ENCODE measurements at regions not wholly inside any gene's neighbourhood (a gene's known extent, or its start where the extent isn't known, plus 50 kb on each side); places are given as distances from the start of the nearest gene placed in this dataset.
"Not testable (repeated sequence)": the region's sequence is repeated elsewhere in the genome, so short reads cannot be mapped to it uniquely, and the experiment has no call there.

GRCh38 chrX:77347572-77347971 lies 99.6 kb upstream of the FGF16 start:
- Histone ChIP-seq H3K4me1 (no peaks in the 10 kb centered on the region), H3K27me3 (ENCODE audit: insufficient read depth in 3 of 3, low read length in 2 of 3) (no peaks in the 10 kb centered on the region), H3K36me3 (ENCODE audit: insufficient read depth in 1 of 2, low read depth in 1 of 2) (no peaks in the 10 kb centered on the region), H3K27ac (no peak overlapping the region), H3K4me3 (no peak overlapping the region), H3K9me3 (peaks cover 7% of the 10 kb centered on the region)
- intact Hi-C loops (cut with DNase I), result no loop called here
- no peak for TF ChIP-seq CTCF (IDR thresholded peaks at IDR 0.05)
- no peak for ATAC-seq
- 34 to 43% (median 41%) methylated on average over 5 of the region's 5 CpGs for WGBS, 3 donors
- DNase-seq, result no peak

- no peak overlapping the region for H3K27ac ChIP-seq
- no peaks in the 10 kb centered on the region for H3K4me1 ChIP-seq
- DNase-seq, result no peak
- intact Hi-C loops (cut with DNase I), result no loop called here
- peaks cover 14% of the 10 kb centered on the region for H3K9me3 ChIP-seq
- H3K4me3 ChIP-seq, result no peak overlapping the region
- WGBS, 3 donors, result 80 to 86% (median 81%) methylated on average over 2 of the region's 2 CpGs
- no peak for ATAC-seq
- peaks cover 0 to 13% (median 0%) of the 10 kb centered on the region in 3 donors for H3K27me3 ChIP-seq (ENCODE audit: insufficient read depth in 3 of 3, low read length in 2 of 3)
- no peaks in the 10 kb centered on the region for H3K36me3 ChIP-seq (ENCODE audit: insufficient read depth in 1 of 2, low read depth in 1 of 2)
- TF ChIP-seq CTCF (IDR thresholded peaks at IDR 0.05), result no peak
Measured at GRCh38 chrX:77389891-77390290, 57.3 kb upstream of the FGF16 start.

- H3K27ac ChIP-seq; H3K36me3 ChIP-seq (ENCODE audit: insufficient read depth in 1 of 2, low read depth in 1 of 2); ATAC-seq; H3K9me3 ChIP-seq; intact Hi-C loops (cut with DNase I); H3K4me3 ChIP-seq; H3K4me1 ChIP-seq; DNase-seq: not testable (repeated sequence)
- peaks cover 0 to 12% (median 0%) of the 10 kb centered on the region in 3 donors for H3K27me3 ChIP-seq (ENCODE audit: insufficient read depth in 3 of 3, low read length in 2 of 3)
- 62 to 86% (median 81%) methylated on average over 6 to 7 of the region's 7 CpGs for WGBS, 3 donors
Measured at GRCh38 chrX:77390365-77390764, 56.8 kb upstream of the FGF16 start.

GRCh38 chrX:77396781-77397180 lies 50.4 kb upstream of the FGF16 start:
- Histone ChIP-seq H3K9me3 (no peaks in the 10 kb centered on the region), H3K4me1 (no peaks in the 10 kb centered on the region), H3K36me3 (ENCODE audit: insufficient read depth in 1 of 2, low read depth in 1 of 2) (no peaks in the 10 kb centered on the region), H3K4me3 (no peak overlapping the region), H3K27ac (no peak overlapping the region), H3K27me3 (ENCODE audit: insufficient read depth in 3 of 3, low read length in 2 of 3) (peaks cover 0 to 5% (median 0%) of the 10 kb centered on the region in 3 donors)
- ATAC-seq (no peak), DNase-seq (no peak)
- no peak for TF ChIP-seq CTCF (IDR thresholded peaks at IDR 0.05)
- 60 to 63% (median 62%) methylated on average over 2 of the region's 2 CpGs for WGBS, 3 donors
- intact Hi-C loops (cut with DNase I), result no loop called here

Data from psoas muscle (tissue), 7 donors.